HepG2 (cell line): ENCODE measurements at regions not wholly inside any gene's neighbourhood (a gene's known extent, or its start where the extent isn't known, plus 50 kb on each side); places are given as distances from the start of the nearest gene placed in this dataset.

ENCODE experiments used
- ELF1 ChIP-seq: sonication (generic); formaldehyde crosslinking; IDR thresholded peaks from 2 replicates; pipeline ENCODE4 v1.4.0; 2020; ENCODE audit warnings: missing genetic modification reagents
- NCOR1 ChIP-seq: fragments of 200-600 bp; sonication (generic); IDR thresholded peaks from 2 replicates; pipeline ENCODE4 v1.7.0; 2017; ENCODE audit warnings: antibody characterized with exemption, low read length, borderline replicate concordance
- NFIB ChIP-seq: sonication (generic); formaldehyde crosslinking; IDR thresholded peaks from 2 replicates; pipeline ENCODE4 v1.9.0; 2021; ENCODE audit warnings: missing genetic modification reagents, mild to moderate bottlenecking, borderline replicate concordance
- NR2F2 ChIP-seq: IDR thresholded peaks from 2 replicates; pipeline ENCODE4 v1.6.1; 2012; ENCODE audit warnings: low read depth, inconsistent platforms, borderline replicate concordance
- SP140L ChIP-seq: sonication (generic); formaldehyde crosslinking; IDR thresholded peaks from 2 replicates; pipeline ENCODE4 v1.4.0; 2020; ENCODE audit warnings: missing genetic modification reagents, borderline replicate concordance
- TCF7L2 ChIP-seq: IDR thresholded peaks from 2 replicates; pipeline ENCODE4 v1.6.1; 2011; ENCODE audit warnings: mild to moderate bottlenecking, low read depth, low read length, moderate library complexity
- ZFP36L1 ChIP-seq: sonication (generic); formaldehyde crosslinking; IDR thresholded peaks from 2 replicates; pipeline ENCODE4 v1.8.0; 2022; ENCODE audit warnings: mild to moderate bottlenecking, missing genetic modification reagents, moderate library complexity
- ZNF12 ChIP-seq: sonication (generic); formaldehyde crosslinking; IDR thresholded peaks from 2 replicates; pipeline ENCODE4 v1.5.0; 2020; ENCODE audit warnings: missing genetic modification reagents
- ZSCAN30 ChIP-seq: sonication (generic); formaldehyde crosslinking; IDR thresholded peaks from 2 replicates; pipeline ENCODE4 v1.5.0; 2020; ENCODE audit warnings: mild to moderate bottlenecking, missing genetic modification reagents
- TF ChIP-seq, protein P1 (sequence below), 2 experiments: fragments of 450-650 bp in 1 of 2; sonication (generic) in 1 of 2; formaldehyde crosslinking in 1 of 2; IDR thresholded peaks; 2 replicates each; pipeline versions ENCODE4 v1.6.1 to v1.8.0; 2016 to 2022; ENCODE audit warnings: antibody characterized with exemption in 1 of 2, mild to moderate bottlenecking in 1 of 2, missing genetic modification reagents in 1 of 2
- TF ChIP-seq, protein P2 (sequence below): sonication (generic); formaldehyde crosslinking; IDR thresholded peaks from 2 replicates; pipeline ENCODE4 v1.4.0; 2020; ENCODE audit warnings: missing genetic modification reagents, low read depth, mild to moderate bottlenecking, borderline replicate concordance
- TF ChIP-seq, protein P3 (sequence below): sonication (generic); formaldehyde crosslinking; IDR thresholded peaks from 2 replicates; pipeline ENCODE4 v1.4.0; 2020; ENCODE audit warnings: missing genetic modification reagents, borderline replicate concordance
- TF ChIP-seq, protein P4 (sequence below): sonication (generic); formaldehyde crosslinking; IDR thresholded peaks from 2 replicates; pipeline ENCODE4 v1.4.0; 2020; ENCODE audit warnings: mild to moderate bottlenecking, missing genetic modification reagents

DNA sequence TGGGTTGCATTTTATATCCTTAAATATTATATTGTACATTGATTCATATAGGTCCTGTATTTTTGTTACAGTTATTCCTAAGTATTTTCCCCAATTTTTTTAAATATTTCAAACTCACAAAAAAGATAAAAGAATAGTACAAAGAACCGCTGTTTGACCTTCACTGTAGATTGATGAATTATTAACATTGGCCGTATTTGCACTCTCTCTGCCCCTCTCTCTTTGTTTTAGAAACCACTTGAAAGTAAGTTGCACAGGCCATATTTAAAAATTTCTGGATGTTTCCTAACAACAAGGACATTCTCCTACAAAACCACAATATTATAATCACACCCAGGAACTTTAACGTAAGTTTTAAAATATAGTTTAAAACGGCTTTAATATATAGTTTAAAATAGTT is 72.0 kb upstream of the DUSP22 start (continued):
- TF ChIP-seq, protein P1, sequence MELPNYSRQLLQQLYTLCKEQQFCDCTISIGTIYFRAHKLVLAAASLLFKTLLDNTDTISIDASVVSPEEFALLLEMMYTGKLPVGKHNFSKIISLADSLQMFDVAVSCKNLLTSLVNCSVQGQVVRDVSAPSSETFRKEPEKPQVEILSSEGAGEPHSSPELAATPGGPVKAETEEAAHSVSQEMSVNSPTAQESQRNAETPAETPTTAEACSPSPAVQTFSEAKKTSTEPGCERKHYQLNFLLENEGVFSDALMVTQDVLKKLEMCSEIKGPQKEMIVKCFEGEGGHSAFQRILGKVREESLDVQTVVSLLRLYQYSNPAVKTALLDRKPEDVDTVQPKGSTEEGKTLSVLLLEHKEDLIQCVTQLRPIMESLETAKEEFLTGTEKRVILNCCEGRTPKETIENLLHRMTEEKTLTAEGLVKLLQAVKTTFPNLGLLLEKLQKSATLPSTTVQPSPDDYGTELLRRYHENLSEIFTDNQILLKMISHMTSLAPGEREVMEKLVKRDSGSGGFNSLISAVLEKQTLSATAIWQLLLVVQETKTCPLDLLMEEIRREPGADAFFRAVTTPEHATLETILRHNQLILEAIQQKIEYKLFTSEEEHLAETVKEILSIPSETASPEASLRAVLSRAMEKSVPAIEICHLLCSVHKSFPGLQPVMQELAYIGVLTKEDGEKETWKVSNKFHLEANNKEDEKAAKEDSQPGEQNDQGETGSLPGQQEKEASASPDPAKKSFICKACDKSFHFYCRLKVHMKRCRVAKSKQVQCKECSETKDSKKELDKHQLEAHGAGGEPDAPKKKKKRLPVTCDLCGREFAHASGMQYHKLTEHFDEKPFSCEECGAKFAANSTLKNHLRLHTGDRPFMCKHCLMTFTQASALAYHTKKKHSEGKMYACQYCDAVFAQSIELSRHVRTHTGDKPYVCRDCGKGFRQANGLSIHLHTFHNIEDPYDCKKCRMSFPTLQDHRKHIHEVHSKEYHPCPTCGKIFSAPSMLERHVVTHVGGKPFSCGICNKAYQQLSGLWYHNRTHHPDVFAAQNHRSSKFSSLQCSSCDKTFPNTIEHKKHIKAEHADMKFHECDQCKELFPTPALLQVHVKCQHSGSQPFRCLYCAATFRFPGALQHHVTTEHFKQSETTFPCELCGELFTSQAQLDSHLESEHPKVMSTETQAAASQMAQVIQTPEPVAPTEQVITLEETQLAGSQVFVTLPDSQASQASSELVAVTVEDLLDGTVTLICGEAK (IDR thresholded peaks at IDR 0.05) = no peak
- TF ChIP-seq, protein P1 (CRISPR knock-in tag; IDR thresholded peaks at IDR 0.05) = no peak
- TF ChIP-seq, protein P2, sequence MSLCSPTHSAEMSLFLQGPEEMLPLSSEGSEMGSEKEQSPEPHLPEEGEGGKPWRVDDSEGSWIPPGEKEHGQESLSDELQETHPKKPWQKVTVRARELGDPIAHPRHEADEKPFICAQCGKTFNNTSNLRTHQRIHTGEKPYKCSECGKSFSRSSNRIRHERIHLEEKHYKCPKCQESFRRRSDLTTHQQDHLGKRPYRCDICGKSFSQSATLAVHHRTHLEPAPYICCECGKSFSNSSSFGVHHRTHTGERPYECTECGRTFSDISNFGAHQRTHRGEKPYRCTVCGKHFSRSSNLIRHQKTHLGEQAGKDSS (CRISPR knock-in tag) = no peak
- TF ChIP-seq TCF7L2 (peak; percentile 89), NCOR1 (peak; percentile 86; the same call in 1 of the 2 replicates), ZSCAN30 (CRISPR knock-in tag) (no peak), NFIB (CRISPR knock-in tag) (no peak), NR2F2 (0 out of 2 replicates have a peak, but pooled peaks have one; percentile 49), SP140L (CRISPR knock-in tag) (no peak), ZNF12 (CRISPR knock-in tag) (no peak), ELF1 (CRISPR knock-in tag) (no peak), ZFP36L1 (CRISPR knock-in tag) (no peak)
- TF ChIP-seq, protein P3, sequence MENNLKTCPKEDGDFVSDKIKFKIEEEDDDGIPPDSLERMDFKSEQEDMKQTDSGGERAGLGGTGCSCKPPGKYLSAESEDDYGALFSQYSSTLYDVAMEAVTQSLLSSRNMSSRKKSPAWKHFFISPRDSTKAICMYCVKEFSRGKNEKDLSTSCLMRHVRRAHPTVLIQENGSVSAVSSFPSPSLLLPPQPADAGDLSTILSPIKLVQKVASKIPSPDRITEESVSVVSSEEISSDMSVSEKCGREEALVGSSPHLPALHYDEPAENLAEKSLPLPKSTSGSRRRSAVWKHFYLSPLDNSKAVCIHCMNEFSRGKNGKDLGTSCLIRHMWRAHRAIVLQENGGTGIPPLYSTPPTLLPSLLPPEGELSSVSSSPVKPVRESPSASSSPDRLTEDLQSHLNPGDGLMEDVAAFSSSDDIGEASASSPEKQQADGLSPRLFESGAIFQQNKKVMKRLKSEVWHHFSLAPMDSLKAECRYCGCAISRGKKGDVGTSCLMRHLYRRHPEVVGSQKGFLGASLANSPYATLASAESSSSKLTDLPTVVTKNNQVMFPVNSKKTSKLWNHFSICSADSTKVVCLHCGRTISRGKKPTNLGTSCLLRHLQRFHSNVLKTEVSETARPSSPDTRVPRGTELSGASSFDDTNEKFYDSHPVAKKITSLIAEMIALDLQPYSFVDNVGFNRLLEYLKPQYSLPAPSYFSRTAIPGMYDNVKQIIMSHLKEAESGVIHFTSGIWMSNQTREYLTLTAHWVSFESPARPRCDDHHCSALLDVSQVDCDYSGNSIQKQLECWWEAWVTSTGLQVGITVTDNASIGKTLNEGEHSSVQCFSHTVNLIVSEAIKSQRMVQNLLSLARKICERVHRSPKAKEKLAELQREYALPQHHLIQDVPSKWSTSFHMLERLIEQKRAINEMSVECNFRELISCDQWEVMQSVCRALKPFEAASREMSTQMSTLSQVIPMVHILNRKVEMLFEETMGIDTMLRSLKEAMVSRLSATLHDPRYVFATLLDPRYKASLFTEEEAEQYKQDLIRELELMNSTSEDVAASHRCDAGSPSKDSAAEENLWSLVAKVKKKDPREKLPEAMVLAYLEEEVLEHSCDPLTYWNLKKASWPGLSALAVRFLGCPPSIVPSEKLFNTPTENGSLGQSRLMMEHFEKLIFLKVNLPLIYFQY (CRISPR knock-in tag) = no peak
- TF ChIP-seq, protein P4, sequence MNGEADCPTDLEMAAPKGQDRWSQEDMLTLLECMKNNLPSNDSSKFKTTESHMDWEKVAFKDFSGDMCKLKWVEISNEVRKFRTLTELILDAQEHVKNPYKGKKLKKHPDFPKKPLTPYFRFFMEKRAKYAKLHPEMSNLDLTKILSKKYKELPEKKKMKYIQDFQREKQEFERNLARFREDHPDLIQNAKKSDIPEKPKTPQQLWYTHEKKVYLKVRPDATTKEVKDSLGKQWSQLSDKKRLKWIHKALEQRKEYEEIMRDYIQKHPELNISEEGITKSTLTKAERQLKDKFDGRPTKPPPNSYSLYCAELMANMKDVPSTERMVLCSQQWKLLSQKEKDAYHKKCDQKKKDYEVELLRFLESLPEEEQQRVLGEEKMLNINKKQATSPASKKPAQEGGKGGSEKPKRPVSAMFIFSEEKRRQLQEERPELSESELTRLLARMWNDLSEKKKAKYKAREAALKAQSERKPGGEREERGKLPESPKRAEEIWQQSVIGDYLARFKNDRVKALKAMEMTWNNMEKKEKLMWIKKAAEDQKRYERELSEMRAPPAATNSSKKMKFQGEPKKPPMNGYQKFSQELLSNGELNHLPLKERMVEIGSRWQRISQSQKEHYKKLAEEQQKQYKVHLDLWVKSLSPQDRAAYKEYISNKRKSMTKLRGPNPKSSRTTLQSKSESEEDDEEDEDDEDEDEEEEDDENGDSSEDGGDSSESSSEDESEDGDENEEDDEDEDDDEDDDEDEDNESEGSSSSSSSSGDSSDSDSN (CRISPR knock-in tag) = no peak
